ENCODE measurements at regions not wholly inside any gene's neighbourhood (a gene's known extent, or its start where the extent isn't known, plus 50 kb on each side); places are given as distances from the start of the nearest gene placed in this dataset.

- DNase-seq: no peak
These were observed 343.0 kb downstream of the GPAM start for GRCh38 chr10:111840546-111840945.

GRCh38 chr10:111852801-111853200, 330.8 kb downstream of the GPAM start:
- DNase-seq: no peak

GRCh38 chr10:111856631-111857030, 326.9 kb downstream of the GPAM start:
- DNase-seq: no peak

- DNase-seq: no peak
These were observed 318.0 kb downstream of the GPAM start for GRCh38 chr10:111865550-111865949.

- no peak for DNase-seq
These were observed 312.1 kb downstream of the GPAM start for GRCh38 chr10:111871458-111871857.

GRCh38 chr10:111872591-111872990, 311.0 kb downstream of the GPAM start:
- no peak for DNase-seq

GRCh38 chr10:111873041-111873440, 310.5 kb downstream of the GPAM start:
- DNase-seq: no peak

GRCh38 chr10:111873621-111874135, 309.9 kb downstream of the GPAM start:
- DNase-seq: no peak

- no peak for DNase-seq
These were observed 309.0 kb downstream of the GPAM start for GRCh38 chr10:111874576-111874975.

GRCh38 chr10:111875725-111876124, 307.8 kb downstream of the GPAM start:
- DNase-seq: no peak

GRCh38 chr10:111877258-111877657, 306.3 kb downstream of the GPAM start:
- no peak for DNase-seq

GRCh38 chr10:111879969-111880368, 303.6 kb downstream of the GPAM start:
- no peak for DNase-seq

- DNase-seq: no peak
These were observed 298.5 kb downstream of the GPAM start for GRCh38 chr10:111885046-111885445.

- no peak for DNase-seq
These were observed 297.6 kb downstream of the GPAM start for GRCh38 chr10:111885919-111886318.

- no peak for DNase-seq
These were observed 296.3 kb downstream of the GPAM start for GRCh38 chr10:111887266-111887665.

GRCh38 chr10:111890046-111890445, 293.5 kb downstream of the GPAM start:
- DNase-seq: no peak

- DNase-seq: no peak
These were observed 267.6 kb downstream of the GPAM start for GRCh38 chr10:111916011-111916410.

- no peak for DNase-seq
These were observed 261.7 kb downstream of the GPAM start for GRCh38 chr10:111921821-111922220.

- no peak for DNase-seq
These were observed 260.5 kb downstream of the GPAM start for GRCh38 chr10:111923032-111923431.

GRCh38 chr10:111926286-111926685, 257.3 kb downstream of the GPAM start:
- no peak for DNase-seq

- no peak for DNase-seq
These were observed 249.6 kb downstream of the GPAM start for GRCh38 chr10:111933937-111934336.

GRCh38 chr10:111934931-111935330, 248.6 kb downstream of the GPAM start:
- DNase-seq: no peak

GRCh38 chr10:111936143-111936542, 247.4 kb downstream of the GPAM start:
- DNase-seq: no peak

- DNase-seq: no peak
These were observed 239.2 kb downstream of the GPAM start for GRCh38 chr10:111944331-111944730.

- DNase-seq: no peak
These were observed 229.6 kb downstream of the GPAM start for GRCh38 chr10:111953949-111954348.

- no peak for DNase-seq
These were observed 229.2 kb downstream of the GPAM start for GRCh38 chr10:111954386-111954785.

Measured in NCI-H510A (cell line).